ENCODE measurements at regions not wholly inside any gene's neighbourhood (a gene's known extent, or its start where the extent isn't known, plus 50 kb on each side); places are given as distances from the start of the nearest gene placed in this dataset.

DNA sequence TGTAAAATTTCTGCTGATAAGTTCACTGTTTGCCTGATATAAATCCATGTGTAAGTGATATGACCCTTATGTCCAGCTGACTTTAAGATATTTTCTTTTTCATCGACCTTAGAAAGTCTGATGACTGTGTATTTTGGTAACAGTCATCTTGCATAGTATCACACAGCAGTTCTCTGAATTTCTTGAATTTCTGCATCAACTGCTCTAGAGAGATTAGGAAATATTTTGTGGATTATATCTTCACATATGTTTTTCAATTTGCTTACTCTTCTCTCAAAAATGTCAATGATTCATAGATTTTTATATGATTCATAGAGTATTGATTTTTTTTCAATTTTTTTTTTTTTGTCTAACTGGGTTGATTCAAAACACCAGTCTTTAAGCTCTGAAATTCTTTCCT is 945.3 kb downstream of the TRIB2 start:
- TF ChIP-seq, protein P1, sequence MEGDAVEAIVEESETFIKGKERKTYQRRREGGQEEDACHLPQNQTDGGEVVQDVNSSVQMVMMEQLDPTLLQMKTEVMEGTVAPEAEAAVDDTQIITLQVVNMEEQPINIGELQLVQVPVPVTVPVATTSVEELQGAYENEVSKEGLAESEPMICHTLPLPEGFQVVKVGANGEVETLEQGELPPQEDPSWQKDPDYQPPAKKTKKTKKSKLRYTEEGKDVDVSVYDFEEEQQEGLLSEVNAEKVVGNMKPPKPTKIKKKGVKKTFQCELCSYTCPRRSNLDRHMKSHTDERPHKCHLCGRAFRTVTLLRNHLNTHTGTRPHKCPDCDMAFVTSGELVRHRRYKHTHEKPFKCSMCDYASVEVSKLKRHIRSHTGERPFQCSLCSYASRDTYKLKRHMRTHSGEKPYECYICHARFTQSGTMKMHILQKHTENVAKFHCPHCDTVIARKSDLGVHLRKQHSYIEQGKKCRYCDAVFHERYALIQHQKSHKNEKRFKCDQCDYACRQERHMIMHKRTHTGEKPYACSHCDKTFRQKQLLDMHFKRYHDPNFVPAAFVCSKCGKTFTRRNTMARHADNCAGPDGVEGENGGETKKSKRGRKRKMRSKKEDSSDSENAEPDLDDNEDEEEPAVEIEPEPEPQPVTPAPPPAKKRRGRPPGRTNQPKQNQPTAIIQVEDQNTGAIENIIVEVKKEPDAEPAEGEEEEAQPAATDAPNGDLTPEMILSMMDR (conservative IDR thresholded peaks at IDR 0.05 in 1 of 2, IDR thresholded peaks at IDR 0.05 in 1 of 2; ENCODE audit: low read depth in 1 of 2, low read length in 2 of 2): no peak
- TF ChIP-seq EZH2 (IDR thresholded peaks at IDR 0.05; ENCODE audit: low read length, missing control alignments): no peak
